Progenitor cell of endocrine pancreas (in vitro differentiated cells): ENCODE measurements at regions not wholly inside any gene's neighbourhood (a gene's known extent, or its start where the extent isn't known, plus 50 kb on each side); places are given as distances from the start of the nearest gene placed in this dataset.

Experiments used
- DNase-seq: peaks from one replicate; pipeline ENCODE4 v3.0.0; 2021; ENCODE audit warnings: low spot score; ENCODE audit not compliant: unreplicated experiment
- H3K27ac Mint-ChIP-seq: 2 replicates; pipeline ENCODE4 v1.8.0; 2021; ENCODE audit warnings: mild to moderate bottlenecking, moderate library complexity, mixed read lengths
- H3K27me3 Mint-ChIP-seq: 2 replicates; pipeline ENCODE4 v1.8.0; 2021; ENCODE audit warnings: mixed read lengths
- H3K36me3 Mint-ChIP-seq: 2 replicates; pipeline ENCODE4 v1.8.0; 2022; ENCODE audit warnings: mixed read lengths; ENCODE audit not compliant: insufficient read depth
- H3K4me1 Mint-ChIP-seq: 2 replicates; pipeline ENCODE4 v1.8.0; 2021; ENCODE audit warnings: low read depth, mixed read lengths
- H3K4me3 Mint-ChIP-seq: 2 replicates; pipeline ENCODE4 v1.8.0; 2021; ENCODE audit warnings: low read depth, mild to moderate bottlenecking, moderate library complexity, mixed read lengths
- H3K9me3 Mint-ChIP-seq: 2 replicates; pipeline ENCODE4 v1.8.0; 2021; ENCODE audit warnings: low read depth, mixed read lengths
- TF ChIP-seq, protein P1 (sequence below): fragments of 200-600 bp; sonication (generic); IDR thresholded peaks from one replicate; pipeline ENCODE4 v1.5.0; 2021; ENCODE audit warnings: antibody characterized with exemption, mild to moderate bottlenecking; ENCODE audit not compliant: unreplicated experiment

DNA sequence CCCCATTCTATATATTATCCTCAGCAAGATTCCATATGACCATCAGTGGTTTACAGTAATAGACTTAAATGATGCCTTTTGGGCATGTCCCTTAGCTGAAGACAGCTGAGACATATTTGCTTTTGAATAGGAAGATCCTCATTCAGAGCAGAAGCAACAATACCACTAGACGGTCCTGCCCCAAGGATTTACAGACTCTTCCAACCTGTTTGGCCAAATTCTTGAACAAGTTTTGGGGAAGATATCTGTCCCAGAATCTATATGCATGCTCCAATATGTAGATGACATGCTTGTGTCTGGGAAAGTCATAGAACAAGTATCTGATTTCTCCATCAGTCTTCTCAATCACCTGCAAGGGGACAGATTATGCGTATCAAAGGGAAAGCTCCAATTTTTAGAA, 137.1 kb upstream of the RMP24 start:
- TF ChIP-seq, protein P1, sequence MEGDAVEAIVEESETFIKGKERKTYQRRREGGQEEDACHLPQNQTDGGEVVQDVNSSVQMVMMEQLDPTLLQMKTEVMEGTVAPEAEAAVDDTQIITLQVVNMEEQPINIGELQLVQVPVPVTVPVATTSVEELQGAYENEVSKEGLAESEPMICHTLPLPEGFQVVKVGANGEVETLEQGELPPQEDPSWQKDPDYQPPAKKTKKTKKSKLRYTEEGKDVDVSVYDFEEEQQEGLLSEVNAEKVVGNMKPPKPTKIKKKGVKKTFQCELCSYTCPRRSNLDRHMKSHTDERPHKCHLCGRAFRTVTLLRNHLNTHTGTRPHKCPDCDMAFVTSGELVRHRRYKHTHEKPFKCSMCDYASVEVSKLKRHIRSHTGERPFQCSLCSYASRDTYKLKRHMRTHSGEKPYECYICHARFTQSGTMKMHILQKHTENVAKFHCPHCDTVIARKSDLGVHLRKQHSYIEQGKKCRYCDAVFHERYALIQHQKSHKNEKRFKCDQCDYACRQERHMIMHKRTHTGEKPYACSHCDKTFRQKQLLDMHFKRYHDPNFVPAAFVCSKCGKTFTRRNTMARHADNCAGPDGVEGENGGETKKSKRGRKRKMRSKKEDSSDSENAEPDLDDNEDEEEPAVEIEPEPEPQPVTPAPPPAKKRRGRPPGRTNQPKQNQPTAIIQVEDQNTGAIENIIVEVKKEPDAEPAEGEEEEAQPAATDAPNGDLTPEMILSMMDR, result no peak
- H3K4me3 Mint-ChIP-seq, result no peak overlapping the region

DNA sequence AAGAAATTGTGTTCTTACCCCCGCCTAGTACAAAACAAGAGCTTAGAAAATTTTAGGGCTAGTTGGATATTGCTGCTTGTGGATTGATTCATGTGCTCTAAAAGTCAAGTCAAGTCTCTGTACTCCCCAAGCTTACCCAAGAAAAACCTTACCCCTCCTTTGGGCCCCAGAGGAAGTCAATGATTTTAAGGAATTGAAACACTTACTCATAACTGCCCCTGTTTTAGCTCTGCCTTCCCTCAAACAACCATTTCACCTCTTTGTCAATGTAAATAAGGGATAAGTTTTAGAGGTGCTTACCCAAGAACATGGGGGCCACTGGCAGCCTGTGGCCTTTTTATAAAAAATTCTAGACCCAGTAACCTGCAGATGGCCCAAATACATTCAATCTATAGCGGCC, 136.6 kb upstream of the RMP24 start:
- TF ChIP-seq, protein P1, result no peak
- Mint-ChIP-seq H3K4me1 (no peaks in the 10 kb centered on the region), H3K27ac (no peak overlapping the region), H3K4me3 (no peak overlapping the region), H3K27me3 (no peaks in the 10 kb centered on the region), H3K9me3 (peaks cover 29% of the 10 kb centered on the region), H3K36me3 (peaks cover 4% of the 10 kb centered on the region)
- DNase-seq, result no peak

More for the DNA sequence above, 137.1 kb upstream of the RMP24 start:
- Mint-ChIP-seq H3K36me3 (peaks cover 4% of the 10 kb centered on the region), H3K9me3 (peaks cover 29% of the 10 kb centered on the region), H3K4me1 (no peaks in the 10 kb centered on the region), H3K27ac (no peak overlapping the region), H3K27me3 (no peaks in the 10 kb centered on the region)
- DNase-seq, result no peak

DNA sequence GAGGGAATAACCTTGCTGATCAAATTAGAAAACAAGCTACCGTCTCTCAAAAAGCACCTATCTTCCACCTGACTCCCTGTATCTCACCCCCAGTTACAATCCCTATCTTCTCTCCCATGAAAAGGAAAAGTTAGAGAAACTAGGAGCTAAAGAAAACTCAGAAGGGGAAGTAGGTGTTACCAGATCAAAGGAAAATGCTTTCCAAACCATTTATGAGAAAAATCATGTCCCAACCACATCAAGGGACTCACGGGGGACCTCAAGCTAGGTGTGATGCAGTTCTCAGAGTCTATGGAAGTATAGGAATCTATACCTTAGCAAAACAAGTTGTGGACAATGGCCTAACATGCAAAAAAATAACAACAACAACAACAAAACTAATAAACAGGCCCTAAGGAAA, 135.5 kb upstream of the RMP24 start:
- Mint-ChIP-seq H3K36me3 (peaks cover 2% of the 10 kb centered on the region), H3K27me3 (peaks cover 5% of the 10 kb centered on the region), H3K9me3 (peaks cover 19% of the 10 kb centered on the region), H3K4me3 (no peak overlapping the region), H3K4me1 (no peaks in the 10 kb centered on the region), H3K27ac (no peak overlapping the region)
- TF ChIP-seq, protein P1, result no peak
- DNase-seq, result no peak

DNA sequence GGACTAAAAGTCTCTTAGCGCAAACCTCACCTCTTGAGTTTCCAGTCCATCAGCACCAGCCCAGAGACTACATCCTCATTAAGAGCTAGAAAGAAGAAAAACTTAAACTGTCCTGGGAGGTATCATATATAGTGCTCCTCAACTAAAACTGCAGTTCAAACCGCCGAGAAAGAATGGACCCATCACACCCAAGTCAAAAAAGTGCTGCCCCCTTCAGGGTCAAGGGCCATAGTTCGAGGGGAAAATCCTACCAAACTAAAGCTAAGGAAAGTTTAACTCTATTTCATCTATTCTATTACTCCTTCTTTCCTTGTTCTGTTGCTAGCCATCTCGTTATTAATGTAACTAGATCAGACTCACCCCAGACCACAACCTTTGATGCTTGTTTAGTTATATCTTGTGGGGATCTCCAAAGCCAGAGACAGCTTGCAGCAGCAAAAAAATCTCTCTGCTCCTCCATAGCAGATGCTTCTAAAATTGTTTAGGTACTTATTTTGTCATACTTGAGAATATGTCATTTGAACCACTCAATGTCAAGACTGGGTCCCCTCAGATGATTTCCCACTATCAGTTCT, 134.5 kb upstream of the RMP24 start:
- Mint-ChIP-seq H3K9me3 (peaks cover 10% of the 10 kb centered on the region), H3K27ac (no peak overlapping the region), H3K4me1 (no peaks in the 10 kb centered on the region), H3K36me3 (peaks cover 2% of the 10 kb centered on the region), H3K4me3 (no peak overlapping the region), H3K27me3 (peaks cover 7% of the 10 kb centered on the region)
- TF ChIP-seq, protein P1, result no peak
- no peak for DNase-seq

DNA sequence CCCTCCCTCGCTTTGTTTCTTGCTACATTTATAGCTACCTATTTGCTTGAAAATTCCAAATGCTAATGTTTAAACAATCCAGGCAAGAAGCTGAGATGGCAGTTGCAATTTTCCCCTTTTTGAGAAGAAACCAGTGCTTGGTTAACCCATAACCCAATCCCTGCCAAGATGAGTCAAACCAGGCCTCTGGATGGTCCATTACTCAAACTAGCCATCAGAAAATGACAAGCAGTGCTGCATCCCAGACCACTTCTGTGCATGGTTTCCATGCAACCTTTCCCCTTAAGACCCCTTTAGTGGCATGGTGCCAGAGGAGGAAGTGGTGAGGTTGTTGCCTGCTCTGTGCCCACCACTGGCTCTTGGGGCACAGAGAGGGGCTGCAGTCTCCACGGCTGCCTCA, 131.2 kb upstream of the RMP24 start:
- peaks cover 4% of the 10 kb centered on the region for H3K9me3 Mint-ChIP-seq
- H3K27ac Mint-ChIP-seq, result no peak overlapping the region
- TF ChIP-seq, protein P1, result no peak
- H3K4me3 Mint-ChIP-seq, result no peak overlapping the region
- no peak for DNase-seq
- H3K36me3 Mint-ChIP-seq, result no peaks in the 10 kb centered on the region
- no peaks in the 10 kb centered on the region for H3K4me1 Mint-ChIP-seq
- H3K27me3 Mint-ChIP-seq, result peaks cover 18% of the 10 kb centered on the region
